NCI-H345 treated with DMSO at 0.1 percent for 48 hours (cell line): ENCODE measurements at regions not wholly inside any gene's neighbourhood (a gene's known extent, or its start where the extent isn't known, plus 50 kb on each side); places are given as distances from the start of the nearest gene placed in this dataset.
"Not testable (repeated sequence)": the region's sequence is repeated elsewhere in the genome, so short reads cannot be mapped to it uniquely, and the experiment has no call there.

ENCODE experiments used
- DNase-seq: peaks from one replicate; lab custom pipeline; 2025; ENCODE audit not compliant: unreplicated experiment; lab: John Stamatoyannopoulos, UW

GRCh38 chr13:40026741-40027140 is 371.3 kb downstream of the COG6 start:
- DNase-seq = no peak

GRCh38 chr13:40028446-40028845 is 373.0 kb downstream of the COG6 start:
- no peak for DNase-seq

GRCh38 chr13:40031031-40031430 is 375.6 kb downstream of the COG6 start:
- DNase-seq = no peak

- no peak for DNase-seq
Observed at GRCh38 chr13:40039061-40039460, 383.6 kb downstream of the COG6 start.

- no peak for DNase-seq
Observed at GRCh38 chr13:40042991-40043390, 387.5 kb downstream of the COG6 start.

- no peak for DNase-seq
Observed at GRCh38 chr13:40043764-40044163, 388.3 kb downstream of the COG6 start.

- DNase-seq = no peak
Observed at GRCh38 chr13:40047322-40047771, 391.9 kb downstream of the COG6 start.

GRCh38 chr13:40048551-40048950 is 393.1 kb downstream of the COG6 start:
- DNase-seq = no peak

- no peak for DNase-seq
Observed at GRCh38 chr13:40052954-40053353, 397.5 kb downstream of the COG6 start.

- no peak for DNase-seq
Observed at GRCh38 chr13:40053401-40053800, 397.9 kb downstream of the COG6 start.

- not testable (repeated sequence) for DNase-seq
Observed at GRCh38 chr13:40054422-40054821, 399.0 kb downstream of the COG6 start.

- no peak for DNase-seq
Observed at GRCh38 chr13:40056898-40057619, 401.6 kb downstream of the COG6 start.

GRCh38 chr13:40058757-40059236 is 403.3 kb downstream of the COG6 start:
- no peak for DNase-seq

- DNase-seq = no peak
Observed at GRCh38 chr13:40059540-40060232, 404.2 kb downstream of the COG6 start.

- DNase-seq = peak; percentile 20
Observed at GRCh38 chr13:40060296-40061007, 405.0 kb downstream of the COG6 start.

GRCh38 chr13:40061466-40062450 is 406.3 kb downstream of the COG6 start:
- no peak for DNase-seq

GRCh38 chr13:40063278-40063698 is 407.8 kb downstream of the COG6 start:
- no peak for DNase-seq

- no peak for DNase-seq
Observed at GRCh38 chr13:40063703-40064102, 408.2 kb downstream of the COG6 start.

- DNase-seq = no peak
Observed at GRCh38 chr13:40064154-40065097, 409.0 kb downstream of the COG6 start.
